ENCODE measurements at regions not wholly inside any gene's neighbourhood (a gene's known extent, or its start where the extent isn't known, plus 50 kb on each side); places are given as distances from the start of the nearest gene placed in this dataset.
"Not testable (repeated sequence)": the region's sequence is repeated elsewhere in the genome, so short reads cannot be mapped to it uniquely, and the experiment has no call there.

GRCh38 chr11:90286640-90287039 is 63.8 kb upstream of the CHORDC1 start:
- no peaks in the 10 kb centered on the region for H3K36me3 ChIP-seq (replicated peaks; ENCODE audit: low read depth, low read length)
- H3K79me2 ChIP-seq (ENCODE audit: low read length): no peaks in the 10 kb centered on the region
- no peak overlapping the region for H3K27ac ChIP-seq (ENCODE audit: low read length)
- no peak overlapping the region for H3K4me3 ChIP-seq (ENCODE audit: low read length)
- no peak overlapping the region for H2AFZ ChIP-seq (ENCODE audit: low read depth, low read length)
- 0 out of 2 replicates have a peak, but pooled peaks cover 4% of the 10 kb centered on the region for H3K4me1 ChIP-seq (ENCODE audit: low read length)
- H3K27me3 ChIP-seq (ENCODE audit: low read depth, low read length): no peaks in the 10 kb centered on the region
- H3K9me3 ChIP-seq (ENCODE audit: insufficient read depth, low read length): no peaks in the 10 kb centered on the region
- no peak overlapping the region for H3K9ac ChIP-seq (ENCODE audit: low read length)
- H3K4me2 ChIP-seq (ENCODE audit: low read length): no peak overlapping the region
- TF ChIP-seq EZH2phosphoT487 (IDR thresholded peaks at IDR 0.05; ENCODE audit: low read depth) (no peak), CTCF (IDR thresholded peaks at IDR 0.05; ENCODE audit: low read depth, low read length) (no peak)
- H4K20me1 ChIP-seq (ENCODE audit: insufficient read depth, low read length): no peaks in the 10 kb centered on the region

GRCh38 chr11:90284171-90284570 is 61.3 kb upstream of the CHORDC1 start:
- H3K27me3 ChIP-seq (ENCODE audit: low read depth, low read length): no peaks in the 10 kb centered on the region
- H3K4me2 ChIP-seq (ENCODE audit: low read length): no peak overlapping the region
- H4K20me1 ChIP-seq (ENCODE audit: insufficient read depth, low read length): no peaks in the 10 kb centered on the region
- H3K36me3 ChIP-seq (replicated peaks; ENCODE audit: low read depth, low read length): no peaks in the 10 kb centered on the region
- no peaks in the 10 kb centered on the region; the same call in 1 of the 2 replicates for H3K79me2 ChIP-seq (ENCODE audit: low read length)
- H3K4me1 ChIP-seq (ENCODE audit: low read length): 0 out of 2 replicates have a peak, but pooled peaks cover 4% of the 10 kb centered on the region
- no peak overlapping the region for H3K9ac ChIP-seq (ENCODE audit: low read length)
- no peak overlapping the region for H3K27ac ChIP-seq (ENCODE audit: low read length)
- no peak overlapping the region for H2AFZ ChIP-seq (ENCODE audit: low read depth, low read length)
- TF ChIP-seq EZH2phosphoT487 (IDR thresholded peaks at IDR 0.05; ENCODE audit: low read depth) (no peak), CTCF (IDR thresholded peaks at IDR 0.05; ENCODE audit: low read depth, low read length) (no peak)
- H3K4me3 ChIP-seq (ENCODE audit: low read length): no peak overlapping the region
- no peaks in the 10 kb centered on the region for H3K9me3 ChIP-seq (ENCODE audit: insufficient read depth, low read length)

GRCh38 chr11:90282551-90283071 is 59.8 kb upstream of the CHORDC1 start:
- not testable (repeated sequence) for H3K9me3 ChIP-seq (ENCODE audit: insufficient read depth, low read length); H3K27ac ChIP-seq (ENCODE audit: low read length); H3K27me3 ChIP-seq (ENCODE audit: low read depth, low read length); H3K4me1 ChIP-seq (ENCODE audit: low read length); H2AFZ ChIP-seq (ENCODE audit: low read depth, low read length); H3K36me3 ChIP-seq (replicated peaks; ENCODE audit: low read depth, low read length); H3K79me2 ChIP-seq (ENCODE audit: low read length); H3K9ac ChIP-seq (ENCODE audit: low read length); H3K4me3 ChIP-seq (ENCODE audit: low read length); H4K20me1 ChIP-seq (ENCODE audit: insufficient read depth, low read length); H3K4me2 ChIP-seq (ENCODE audit: low read length)

- Histone ChIP-seq H3K4me1 (ENCODE audit: low read length) (no peaks in the 10 kb centered on the region), H3K79me2 (ENCODE audit: low read length) (no peaks in the 10 kb centered on the region), H2AFZ (ENCODE audit: low read depth, low read length) (no peak overlapping the region), H3K27me3 (ENCODE audit: low read depth, low read length) (no peaks in the 10 kb centered on the region), H3K4me3 (ENCODE audit: low read length) (no peak overlapping the region), H3K9ac (ENCODE audit: low read length) (no peak overlapping the region), H3K27ac (ENCODE audit: low read length) (no peak overlapping the region), H4K20me1 (ENCODE audit: insufficient read depth, low read length) (no peaks in the 10 kb centered on the region), H3K9me3 (ENCODE audit: insufficient read depth, low read length) (no peaks in the 10 kb centered on the region), H3K4me2 (ENCODE audit: low read length) (no peak overlapping the region), H3K36me3 (replicated peaks; ENCODE audit: low read depth, low read length) (no peaks in the 10 kb centered on the region)
- TF ChIP-seq EZH2phosphoT487 (IDR thresholded peaks at IDR 0.05; ENCODE audit: low read depth) (no peak), CTCF (IDR thresholded peaks at IDR 0.05; ENCODE audit: low read depth, low read length) (no peak)
Measured at GRCh38 chr11:90274362-90274761, 51.5 kb upstream of the CHORDC1 start.
